Prostate gland (tissue), 2 donors: ENCODE measurements at regions not wholly inside any gene's neighbourhood (a gene's known extent, or its start where the extent isn't known, plus 50 kb on each side); places are given as distances from the start of the nearest gene placed in this dataset.

ENCODE experiments used
- POLR2AphosphoS5 ChIP-seq: sonication (generic); formaldehyde crosslinking; IDR thresholded peaks from one replicate; pipeline ENCODE4 v1.6.1; 2017; ENCODE audit warnings: antibody characterized with exemption
- TF ChIP-seq, protein P1 (sequence below), 4 experiments: fragments of 200-600 bp in 2 of 4; fragments of 450-650 bp in 2 of 4; sonication (generic) in 2 of 4; IDR thresholded peaks; 1 replicate in 3 of 4; 2 replicates in 1 of 4; pipeline ENCODE4 v1.5.1; 2016 to 2019; ENCODE audit warnings: antibody characterized with exemption in 4 of 4, mild to moderate bottlenecking in 2 of 4, moderate library complexity in 2 of 4

DNA sequence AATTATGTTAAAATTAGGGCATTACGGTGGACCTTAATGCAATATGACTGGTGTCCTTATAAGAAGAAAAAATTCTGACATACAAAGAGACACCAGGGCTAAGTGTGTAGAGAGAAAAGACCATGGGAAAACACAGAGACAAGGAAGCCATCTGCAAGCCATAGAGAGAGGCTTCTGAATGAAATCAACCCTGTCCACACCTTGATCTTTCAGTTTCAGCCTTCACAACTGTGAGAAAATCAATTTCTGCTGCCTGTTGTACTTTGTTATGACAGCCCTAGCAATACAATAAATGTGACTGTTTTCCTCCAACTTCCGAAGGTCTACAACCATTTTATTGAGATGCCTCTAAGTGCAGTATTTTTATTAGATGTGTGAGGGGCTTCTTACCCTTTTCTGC lies 1407.2 kb downstream of the MRPL39 start:
- TF ChIP-seq, protein P1, sequence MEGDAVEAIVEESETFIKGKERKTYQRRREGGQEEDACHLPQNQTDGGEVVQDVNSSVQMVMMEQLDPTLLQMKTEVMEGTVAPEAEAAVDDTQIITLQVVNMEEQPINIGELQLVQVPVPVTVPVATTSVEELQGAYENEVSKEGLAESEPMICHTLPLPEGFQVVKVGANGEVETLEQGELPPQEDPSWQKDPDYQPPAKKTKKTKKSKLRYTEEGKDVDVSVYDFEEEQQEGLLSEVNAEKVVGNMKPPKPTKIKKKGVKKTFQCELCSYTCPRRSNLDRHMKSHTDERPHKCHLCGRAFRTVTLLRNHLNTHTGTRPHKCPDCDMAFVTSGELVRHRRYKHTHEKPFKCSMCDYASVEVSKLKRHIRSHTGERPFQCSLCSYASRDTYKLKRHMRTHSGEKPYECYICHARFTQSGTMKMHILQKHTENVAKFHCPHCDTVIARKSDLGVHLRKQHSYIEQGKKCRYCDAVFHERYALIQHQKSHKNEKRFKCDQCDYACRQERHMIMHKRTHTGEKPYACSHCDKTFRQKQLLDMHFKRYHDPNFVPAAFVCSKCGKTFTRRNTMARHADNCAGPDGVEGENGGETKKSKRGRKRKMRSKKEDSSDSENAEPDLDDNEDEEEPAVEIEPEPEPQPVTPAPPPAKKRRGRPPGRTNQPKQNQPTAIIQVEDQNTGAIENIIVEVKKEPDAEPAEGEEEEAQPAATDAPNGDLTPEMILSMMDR (IDR thresholded peaks at IDR 0.05) = no peak
- TF ChIP-seq POLR2AphosphoS5 = no peak
